LoVo (cell line): ENCODE measurements at regions not wholly inside any gene's neighbourhood (a gene's known extent, or its start where the extent isn't known, plus 50 kb on each side); places are given as distances from the start of the nearest gene placed in this dataset.

Experiments
- DNase-seq: peaks from one replicate; pipeline ENCODE4 v3.0.0-alpha.2; 2016; ENCODE audit warnings: low spot score

DNA sequence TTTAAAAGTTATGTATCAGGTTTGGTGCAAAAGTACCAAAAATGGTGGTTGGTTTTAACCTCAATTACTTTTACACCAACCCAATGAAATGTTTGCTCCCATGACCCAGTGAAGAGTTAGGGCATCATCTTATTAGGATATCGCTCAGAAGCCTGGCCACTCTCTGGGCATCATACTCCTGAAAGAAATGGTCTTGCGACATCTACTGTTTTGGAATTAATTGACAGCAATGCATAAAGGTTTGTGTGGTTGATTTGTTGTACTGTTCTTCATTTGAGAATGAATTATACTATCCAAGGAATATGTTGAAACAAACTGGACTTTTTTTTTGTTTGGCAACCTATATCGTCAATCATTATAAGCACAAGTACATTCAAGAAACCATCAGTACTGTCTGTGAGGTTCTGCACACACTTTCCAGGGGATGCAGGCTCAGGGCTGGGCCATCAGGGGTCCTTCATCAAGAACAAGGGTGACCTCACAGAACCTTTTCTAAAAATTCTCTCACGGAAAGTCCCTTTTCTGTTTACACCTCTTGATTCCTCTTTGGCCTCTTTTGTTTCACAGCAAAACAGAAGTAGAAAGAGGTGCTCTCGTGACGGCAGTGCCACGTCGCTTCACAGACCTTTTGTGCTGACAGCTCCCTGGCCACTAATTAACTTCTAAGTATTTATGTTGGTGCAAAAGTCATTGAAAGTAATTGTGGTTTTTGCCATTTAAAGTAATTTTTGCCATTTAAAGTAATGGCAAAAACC is 117.2 kb upstream of the KLF6 start:
- DNase-seq, result no peak

DNA sequence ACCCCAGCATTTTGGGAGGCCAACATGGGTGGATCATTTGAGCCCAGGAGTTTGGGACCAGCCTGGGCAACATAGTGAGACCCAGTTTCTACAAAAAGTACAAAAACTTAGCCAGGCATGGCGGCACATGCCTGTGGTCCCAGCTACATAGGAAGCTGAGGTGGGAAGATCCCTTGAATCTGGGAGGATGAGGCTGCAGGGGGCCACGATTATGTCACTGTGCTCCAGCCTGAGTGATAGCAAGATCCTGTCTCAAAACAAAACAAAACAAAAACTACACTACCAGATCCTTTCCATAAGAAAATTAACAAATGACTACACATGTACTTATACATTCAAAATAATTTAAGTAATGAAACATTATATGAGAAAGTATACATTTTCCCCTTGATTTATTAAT is 116.4 kb upstream of the KLF6 start:
- DNase-seq, result no peak

DNA sequence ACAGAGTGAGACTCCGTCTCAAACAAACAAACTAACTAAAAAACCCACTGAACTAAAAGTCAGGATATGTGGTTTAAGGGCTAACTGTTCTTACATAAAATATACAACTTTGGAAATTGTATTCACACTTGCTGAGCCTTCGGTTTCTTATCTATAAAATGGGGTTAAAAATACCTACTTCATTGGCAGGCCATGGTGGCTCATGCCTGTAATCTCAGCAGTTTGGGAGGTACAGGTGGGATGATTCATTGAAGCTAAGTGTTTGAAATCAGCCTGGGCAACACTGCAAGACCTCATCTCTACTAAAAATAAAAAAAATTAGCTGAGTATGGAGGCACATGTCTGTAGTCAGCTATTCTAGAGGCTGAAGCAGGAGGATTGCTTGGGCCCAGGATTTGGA is 115.4 kb upstream of the KLF6 start:
- DNase-seq, result no peak

DNA sequence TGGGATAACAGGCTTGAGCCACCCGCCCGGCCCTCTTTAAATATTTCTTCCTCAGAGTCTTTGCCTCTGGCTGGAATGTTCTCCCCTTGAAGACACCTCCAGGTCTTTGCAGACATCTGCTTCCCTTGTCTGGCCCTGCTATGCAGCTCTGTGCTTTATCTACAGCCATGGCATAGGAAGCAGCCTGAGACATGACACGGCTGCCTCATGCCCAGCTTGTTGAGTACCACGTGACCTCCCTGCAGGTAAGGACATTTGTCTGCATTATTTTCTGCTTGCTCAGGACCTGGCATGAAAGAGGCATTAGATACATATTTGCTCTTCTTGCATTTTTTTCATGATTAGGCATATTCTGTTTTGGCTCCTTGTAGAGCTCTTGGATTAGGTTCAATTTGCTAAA is 113.8 kb upstream of the KLF6 start:
- DNase-seq, result no peak

DNA sequence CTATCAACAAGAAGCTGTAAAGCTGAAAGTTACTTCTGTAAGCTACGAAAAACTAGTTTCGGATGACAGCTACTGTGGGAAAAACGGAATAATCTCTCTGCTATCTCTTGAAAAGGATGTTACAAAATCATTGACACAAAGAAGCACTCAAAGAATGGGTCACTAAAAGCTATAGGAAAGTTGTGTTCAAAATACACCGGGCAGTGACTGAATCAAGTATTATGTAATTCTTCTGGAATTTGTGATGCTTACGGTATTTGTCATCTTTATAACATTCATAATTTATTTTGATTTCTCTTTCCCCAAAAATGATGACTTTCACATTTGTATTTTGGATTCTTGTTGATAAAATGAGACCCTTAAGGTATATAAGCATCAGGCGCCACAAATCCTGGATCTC is 112.1 kb upstream of the KLF6 start:
- no peak for DNase-seq

DNA sequence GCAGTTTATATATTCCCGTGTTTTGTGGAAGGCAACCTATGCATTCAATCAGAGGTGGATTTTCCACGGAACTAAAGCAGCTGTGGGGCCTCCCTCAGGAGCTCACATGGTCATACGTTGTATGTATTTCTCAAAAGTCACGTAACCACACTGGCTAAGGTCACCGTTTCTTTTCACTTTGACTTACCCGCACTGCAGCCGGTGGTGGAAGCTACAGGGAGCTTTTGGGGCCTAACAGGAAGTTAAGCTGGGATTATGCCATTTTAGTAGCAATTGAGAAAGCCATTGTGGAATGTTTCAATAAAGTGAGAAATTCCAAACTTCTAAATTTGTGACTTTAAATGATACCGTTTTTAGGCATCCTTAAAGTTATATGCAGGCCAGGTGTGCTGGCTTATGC is 111.2 kb upstream of the KLF6 start:
- DNase-seq, result no peak

DNA sequence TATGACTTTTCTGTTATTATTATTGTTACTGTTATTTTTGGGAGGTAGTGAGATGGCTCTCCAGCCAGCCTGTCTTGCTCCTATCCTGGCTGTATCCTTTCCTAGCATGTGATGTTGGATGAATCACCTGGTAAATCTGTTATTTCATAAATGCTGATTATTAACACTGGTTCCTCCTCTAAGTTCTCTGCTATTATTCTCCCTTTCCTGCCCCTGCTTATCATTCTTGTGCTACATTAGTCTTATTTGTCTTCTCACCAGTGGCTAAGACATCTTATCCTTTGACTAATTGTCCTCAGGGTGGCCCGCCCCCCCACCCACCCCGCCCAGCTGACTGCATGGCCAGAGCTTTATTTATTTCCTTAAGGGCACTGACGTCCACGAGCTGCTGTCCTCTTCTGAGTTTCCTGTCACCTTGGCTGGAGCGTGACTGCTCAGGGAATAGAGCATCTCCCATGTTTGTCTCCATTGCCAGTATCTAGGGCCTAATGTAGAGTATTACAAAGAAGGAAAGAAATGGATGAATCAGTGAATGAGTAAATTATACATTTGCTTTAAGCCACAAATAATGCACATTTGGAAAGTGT is 110.1 kb upstream of the KLF6 start:
- DNase-seq, result no peak

DNA sequence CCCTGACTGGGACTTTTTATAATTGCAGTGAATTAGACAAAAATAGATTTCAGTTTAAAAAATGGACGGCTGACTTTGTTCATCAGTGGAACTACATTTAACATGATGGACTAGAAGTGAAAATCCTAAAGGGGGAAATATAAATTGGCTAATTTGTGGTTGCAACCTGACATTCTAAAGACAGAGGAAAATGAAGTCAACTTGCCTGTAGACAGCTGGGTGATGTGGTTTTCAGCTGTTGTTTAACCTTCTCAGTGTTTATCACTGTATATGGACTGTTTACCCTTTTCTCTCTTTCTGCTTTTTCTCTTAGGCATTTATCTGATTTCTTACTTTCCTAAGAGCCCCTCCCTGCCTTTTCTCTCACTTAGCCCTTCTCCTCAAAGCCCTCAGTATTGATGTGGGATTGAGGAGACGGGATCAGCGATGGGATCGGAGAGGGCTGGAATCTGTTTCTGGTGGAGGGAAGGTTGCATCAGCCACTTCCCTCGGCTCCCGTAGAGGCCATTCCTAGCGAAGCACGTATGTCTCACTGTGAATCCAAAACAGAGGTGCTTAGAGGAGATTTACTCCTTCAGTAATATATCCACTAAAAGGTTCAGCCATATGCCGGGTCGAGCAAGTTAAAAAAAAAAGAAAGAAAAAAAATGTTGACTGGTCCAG is 109.0 kb upstream of the KLF6 start:
- no peak for DNase-seq

DNA sequence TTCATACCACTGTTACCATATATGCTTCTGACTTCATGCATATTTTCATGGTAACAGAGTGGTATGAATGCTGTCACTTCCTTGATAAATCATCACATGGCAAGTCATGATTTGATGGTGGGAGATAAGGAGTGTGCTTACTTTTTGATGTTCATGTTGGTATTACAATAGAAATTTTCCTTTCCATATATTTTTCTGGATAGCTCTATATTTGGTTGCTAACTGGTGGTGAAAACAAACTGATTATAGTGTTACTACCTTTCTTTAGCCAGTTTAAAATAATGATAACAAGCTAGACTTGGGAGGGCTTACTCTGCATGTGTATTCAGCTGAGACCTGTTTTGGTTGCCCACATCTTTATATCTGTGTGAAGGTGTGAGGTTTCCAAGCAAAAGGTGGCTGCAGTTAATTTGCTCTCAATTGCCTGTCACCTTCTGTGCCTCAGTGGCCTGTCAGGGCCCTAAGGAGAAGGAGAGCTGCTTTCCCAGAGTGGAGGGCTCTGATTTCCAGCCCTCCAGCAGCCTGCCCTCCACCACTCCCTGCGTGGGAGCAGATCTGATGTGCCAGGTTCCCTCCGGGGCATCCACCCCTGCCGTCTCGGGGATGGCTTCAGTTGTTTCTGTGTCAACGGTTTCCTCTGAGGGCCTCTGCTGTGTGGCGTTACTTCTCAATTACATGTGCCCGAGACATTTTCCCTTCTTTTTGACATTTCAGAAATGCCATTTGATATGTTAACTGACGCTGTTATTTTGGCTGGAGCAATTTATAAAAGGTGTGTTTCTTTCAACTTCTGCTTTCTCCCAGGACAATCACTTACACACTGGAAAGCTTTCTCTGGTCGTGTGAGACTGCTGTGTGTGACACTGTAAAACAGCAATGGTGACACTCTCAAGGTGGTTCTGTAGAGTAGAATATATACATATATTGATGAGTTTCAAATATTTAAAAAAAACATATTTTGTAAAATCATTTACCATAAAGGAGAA is 107.7 kb upstream of the KLF6 start:
- no peak for DNase-seq

DNA sequence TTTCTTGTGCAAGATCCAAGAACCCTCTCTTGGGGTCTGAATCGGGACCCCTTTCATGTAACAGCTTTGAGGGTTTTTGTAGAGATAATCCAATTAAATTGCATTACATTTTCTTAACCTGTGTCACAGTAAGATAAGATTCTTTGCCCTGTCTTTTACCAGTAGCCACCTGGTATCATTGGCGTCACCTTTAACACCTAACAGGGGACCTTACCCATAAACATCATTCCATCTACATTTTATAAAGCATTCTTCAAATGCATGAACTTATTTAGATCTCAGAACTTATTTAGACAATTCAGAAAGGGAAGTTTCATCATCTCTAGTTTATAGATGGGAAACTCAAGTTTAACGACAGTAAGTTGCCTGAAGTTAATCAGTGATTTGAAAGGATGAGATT is 106.4 kb upstream of the KLF6 start:
- DNase-seq, result no peak

DNA sequence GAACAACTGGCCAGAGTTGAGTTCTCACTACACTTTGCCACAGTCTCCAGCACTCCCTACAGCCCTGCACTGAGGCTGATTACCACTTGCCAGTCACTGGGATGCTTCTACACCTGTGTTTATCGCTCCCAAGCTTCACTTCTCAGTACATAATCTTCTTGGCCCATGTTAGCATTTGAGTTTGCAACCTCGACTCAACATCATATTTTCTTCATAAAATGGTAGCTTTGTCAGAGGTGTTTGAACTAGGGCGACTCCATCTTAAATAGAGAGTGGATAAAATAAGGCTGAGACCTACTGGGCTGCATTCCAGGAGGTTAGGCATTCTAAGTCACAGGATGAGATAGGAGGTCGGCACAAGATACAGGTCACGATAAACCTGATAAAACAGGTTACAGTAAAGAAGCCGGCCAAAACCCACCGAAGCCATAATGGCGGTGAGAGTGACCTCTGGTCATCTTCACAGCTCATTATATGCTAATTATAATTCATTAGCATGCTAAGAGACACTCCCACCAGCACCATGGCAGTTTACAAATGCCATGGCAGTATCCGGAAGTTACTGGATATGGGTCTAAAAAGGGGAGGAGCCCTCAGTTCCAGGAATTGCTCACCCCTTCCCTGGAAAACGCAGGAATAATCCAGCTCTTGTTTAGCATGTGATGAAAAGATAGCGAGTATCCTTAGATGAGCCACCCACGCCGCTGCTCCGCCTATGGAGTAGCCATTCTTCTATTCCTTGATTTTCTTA is 105.8 kb upstream of the KLF6 start:
- no peak for DNase-seq

DNA sequence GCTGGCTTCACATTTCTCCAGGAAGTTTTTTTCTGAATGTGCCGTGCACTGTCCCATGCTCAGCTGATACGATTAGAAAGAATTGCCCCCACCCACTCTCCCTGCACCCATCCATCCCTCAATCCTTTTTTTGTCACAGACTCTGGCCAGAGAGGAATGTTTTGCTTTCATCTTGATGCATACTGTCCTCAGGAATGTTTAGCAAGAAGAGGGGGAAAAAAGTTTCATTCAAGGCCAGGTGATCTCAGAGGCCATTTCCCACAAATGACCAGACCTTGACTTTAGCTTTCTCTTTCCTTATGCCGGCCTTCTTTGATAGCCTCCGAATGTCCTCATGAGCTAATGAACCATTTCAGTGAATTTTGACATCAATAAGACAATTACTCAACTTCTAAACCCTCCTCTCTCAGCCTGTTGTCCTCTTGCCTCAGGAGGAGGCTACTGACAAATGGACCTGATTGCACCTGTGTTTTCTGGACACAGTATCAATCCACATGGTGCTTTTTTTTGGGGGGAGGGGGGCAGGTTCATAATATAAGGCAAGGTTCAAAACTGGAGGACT is 105.0 kb upstream of the KLF6 start:
- DNase-seq, result peak; percentile 54

DNA sequence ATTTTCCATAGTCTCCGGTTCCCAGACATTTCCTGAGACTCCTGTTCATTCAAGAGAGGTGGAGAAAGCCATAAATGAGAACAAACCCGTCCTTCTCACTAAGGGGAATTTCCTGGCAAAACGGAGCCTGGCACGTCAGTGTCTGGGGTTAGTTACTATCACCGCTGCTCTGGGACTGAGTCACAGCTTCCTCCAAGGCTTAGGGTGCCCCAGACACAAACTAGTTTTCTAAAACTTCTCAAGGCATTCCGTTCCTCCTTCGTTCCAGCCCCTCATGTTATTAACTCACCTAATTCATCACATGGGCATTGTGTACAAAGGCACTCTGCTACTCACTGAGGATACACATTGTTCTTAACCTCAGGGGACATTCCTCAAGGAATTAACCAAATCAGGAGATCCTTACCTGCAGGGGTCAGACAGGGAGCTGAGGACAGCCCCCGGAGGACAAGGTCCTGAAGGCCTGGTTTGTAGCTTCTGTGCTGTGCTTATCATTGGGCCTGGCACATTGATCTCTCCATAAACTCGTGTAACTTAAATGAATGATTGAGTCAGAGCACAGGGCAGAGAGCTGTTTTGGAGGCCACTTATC is 103.0 kb upstream of the KLF6 start:
- no peak for DNase-seq

DNA sequence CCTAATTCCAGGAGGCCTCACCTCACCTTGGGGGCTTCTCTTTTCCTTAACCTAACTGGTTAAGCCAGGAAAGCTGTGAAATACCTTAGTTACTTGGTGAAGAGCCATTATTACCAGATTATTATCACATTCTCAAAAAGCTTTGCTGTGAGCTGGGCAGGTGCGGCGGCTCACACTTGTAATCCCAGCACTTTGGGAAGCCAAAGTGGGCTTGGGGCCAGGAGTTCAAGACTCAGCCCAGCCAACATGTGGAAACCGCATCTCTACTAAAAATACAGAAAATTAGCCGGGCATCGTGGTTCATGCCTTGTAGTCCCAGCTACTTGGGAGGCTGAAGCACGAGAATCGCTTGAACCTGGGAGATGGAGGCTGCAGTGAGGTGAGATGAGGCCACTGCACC is 102.4 kb upstream of the KLF6 start:
- no peak for DNase-seq

DNA sequence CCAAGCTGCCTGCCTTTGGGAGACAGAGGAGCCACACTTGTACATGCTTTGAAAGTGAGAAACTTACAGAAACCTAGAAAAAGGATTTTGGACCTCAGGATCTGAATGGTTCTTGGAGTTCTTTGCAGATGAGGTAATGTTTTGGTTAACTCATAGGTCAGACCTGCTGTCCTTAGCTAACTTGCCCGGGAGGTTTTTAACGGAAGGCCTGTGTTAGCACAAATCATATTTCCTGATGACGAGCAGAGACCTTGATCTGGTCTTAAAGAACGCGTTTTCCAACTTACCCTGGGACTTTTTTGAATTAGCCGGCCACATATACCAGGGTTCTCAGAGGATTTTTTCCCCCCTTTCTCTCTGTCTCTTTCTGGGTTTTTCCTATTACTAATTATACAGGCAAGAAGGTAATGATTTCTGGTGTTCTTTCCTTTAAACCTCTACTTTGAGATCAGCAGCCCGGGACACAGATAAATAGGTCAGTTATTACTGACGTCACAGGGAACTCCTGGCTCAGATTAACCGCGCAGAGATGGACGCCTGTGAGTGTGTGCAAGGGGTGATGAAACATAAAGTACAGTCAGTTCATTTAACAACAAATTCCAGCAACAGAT is 101.7 kb upstream of the KLF6 start:
- DNase-seq, result no peak

DNA sequence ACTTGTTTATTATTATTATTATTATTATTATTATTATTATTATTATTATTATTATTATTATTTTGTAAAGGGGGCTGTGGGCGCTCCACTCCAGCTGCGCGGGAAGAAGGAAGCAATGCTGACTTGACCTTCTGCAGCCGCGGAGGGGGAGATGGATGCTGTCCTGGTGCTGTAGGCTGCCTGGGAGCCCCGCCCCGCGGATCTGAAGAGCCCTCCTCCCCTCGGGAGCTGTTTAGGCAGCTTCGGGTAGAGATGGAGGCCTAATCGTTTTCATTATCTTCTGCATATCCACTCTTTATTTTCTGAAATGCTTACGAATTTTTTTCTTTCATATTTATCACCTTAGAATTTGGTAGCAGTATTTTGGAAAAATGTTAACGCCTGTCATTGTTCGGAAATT is 101.2 kb upstream of the KLF6 start:
- DNase-seq, result no peak

DNA sequence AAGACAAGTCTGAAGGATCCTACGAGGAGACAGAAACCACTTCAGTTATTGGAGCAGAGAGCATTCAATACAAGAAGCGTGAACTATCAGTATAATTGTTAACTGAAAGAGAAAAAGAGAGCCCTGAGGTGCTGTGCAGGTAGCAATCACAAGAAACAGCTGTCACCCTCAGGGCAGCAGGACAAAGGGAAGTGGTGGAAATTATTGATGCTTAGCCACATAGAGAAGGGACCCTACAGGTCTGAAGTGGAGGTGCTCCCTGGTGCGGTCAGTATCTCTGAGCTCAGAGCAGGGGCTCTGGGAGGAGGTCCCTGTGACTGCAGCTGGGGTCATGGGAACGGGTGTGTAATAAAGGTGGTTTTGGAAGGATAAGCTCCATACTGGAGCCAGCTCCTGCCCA is 97.8 kb upstream of the KLF6 start:
- DNase-seq, result no peak

DNA sequence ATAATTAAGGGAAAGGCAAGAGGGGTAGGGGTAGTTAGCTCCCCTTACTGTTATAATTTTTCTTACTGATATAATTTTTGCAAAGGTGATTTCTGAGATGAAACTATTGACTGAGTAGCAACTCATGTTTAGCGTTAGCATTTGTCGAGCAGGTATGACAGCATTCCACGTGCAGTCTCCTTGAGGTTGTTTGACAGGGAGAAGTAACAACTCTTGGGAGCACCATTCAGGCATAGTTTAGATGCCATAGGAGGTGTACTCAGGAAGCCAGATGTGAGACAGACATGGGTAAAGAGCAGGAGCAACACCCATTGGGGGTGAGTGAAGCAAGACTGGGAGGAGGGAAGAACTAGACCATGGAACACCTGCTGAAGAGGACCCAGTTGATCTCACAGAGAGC is 96.6 kb upstream of the KLF6 start:
- DNase-seq, result no peak

DNA sequence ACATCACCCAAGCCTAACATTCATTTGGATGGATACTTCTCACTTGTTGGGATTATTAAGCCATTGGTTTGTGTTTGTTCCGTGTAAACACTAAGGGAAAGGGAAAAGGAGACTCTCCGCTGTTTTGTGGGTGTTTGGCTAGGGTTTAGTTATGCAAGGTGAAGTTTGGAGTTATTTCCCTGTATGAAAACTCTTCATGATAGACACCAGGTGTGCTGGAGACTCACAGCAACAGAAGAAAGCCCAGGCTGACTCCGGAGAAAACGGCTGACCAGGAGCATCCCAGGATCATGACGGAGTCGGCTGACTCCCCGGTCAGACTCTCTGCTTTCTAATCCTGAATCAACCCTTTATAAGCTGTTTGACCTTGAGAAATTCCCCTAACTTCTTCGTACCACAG is 94.1 kb upstream of the KLF6 start:
- no peak for DNase-seq

DNA sequence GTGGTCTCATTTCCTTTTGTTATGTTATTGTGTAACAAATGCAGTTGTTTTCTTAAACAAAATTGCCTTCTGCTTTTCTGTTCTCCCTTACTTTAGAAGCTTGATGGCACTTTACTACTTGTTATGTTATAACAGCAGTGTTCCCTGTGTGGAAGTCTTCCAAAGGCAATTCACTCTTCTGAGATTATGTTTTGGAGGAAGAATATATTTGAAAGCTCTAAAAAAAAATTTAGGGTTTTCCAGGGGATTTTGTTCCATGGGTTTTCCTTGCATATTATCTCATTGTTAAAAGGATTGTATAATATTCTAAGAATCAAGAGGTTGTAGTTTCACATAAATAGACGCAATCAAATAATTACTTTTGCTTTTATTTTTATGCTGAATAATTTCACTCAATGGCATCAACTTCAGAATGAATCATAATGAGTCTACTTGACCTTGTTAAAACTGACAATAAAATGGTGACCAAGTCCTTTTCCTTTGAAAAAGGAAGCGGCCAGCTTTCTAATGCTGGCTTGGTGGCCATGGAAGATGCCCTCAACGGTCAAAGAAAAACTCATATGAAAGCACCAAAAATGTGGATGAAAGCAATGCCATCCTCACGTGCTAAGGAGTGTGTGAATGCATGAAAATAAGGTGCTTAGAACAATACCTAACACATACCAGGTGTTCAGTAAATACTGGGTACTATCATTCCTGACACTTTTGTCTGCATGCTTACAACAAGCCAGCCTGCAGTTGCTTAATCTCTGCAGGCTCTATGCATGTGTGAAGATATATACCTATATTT is 92.4 kb upstream of the KLF6 start:
- DNase-seq, result no peak
